ENCODE measurements at regions not wholly inside any gene's neighbourhood (a gene's known extent, or its start where the extent isn't known, plus 50 kb on each side); places are given as distances from the start of the nearest gene placed in this dataset.

DNA sequence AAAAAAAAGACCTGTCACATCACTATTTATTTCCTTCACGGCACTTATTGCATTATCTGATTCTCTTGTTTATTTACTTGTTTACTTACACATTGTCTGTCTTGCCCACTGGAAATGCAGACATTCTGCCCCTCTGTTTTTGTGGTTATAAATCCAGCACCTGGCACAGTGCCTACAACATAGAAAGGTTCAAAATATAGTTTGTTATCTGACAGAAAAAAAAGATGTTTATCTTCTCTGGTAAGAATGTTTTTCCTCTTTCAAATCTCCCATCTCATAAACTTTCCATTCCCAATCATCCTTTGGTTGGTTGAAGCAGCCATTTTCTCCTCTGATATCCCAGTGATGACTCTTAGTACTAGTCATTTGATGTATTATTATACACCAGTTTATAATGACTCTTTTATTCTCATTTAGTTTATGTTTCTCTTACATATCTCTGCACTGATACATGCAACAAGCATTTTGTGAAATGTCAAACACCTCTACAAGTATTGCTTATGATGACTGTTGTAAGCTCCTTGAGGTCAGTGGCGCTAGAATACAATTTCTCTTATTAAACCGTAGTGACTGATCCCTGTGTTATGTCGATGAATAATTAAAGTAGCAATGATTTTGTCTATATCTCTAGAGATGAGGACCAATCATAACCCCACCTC, 398.4 kb upstream of the TBL1XR1 start:
- no peak for DNase-seq (ENCODE audit: low read depth, low spot score)
- no peak overlapping the region for H3K4me3 ChIP-seq (ENCODE audit: low read length)

- H3K4me3 ChIP-seq (ENCODE audit: low read length), result no peak overlapping the region
- DNase-seq (ENCODE audit: low read depth, low spot score), result no peak
These were observed 399.1 kb upstream of the TBL1XR1 start for GRCh38 chr3:177596248-177596815.

DNA sequence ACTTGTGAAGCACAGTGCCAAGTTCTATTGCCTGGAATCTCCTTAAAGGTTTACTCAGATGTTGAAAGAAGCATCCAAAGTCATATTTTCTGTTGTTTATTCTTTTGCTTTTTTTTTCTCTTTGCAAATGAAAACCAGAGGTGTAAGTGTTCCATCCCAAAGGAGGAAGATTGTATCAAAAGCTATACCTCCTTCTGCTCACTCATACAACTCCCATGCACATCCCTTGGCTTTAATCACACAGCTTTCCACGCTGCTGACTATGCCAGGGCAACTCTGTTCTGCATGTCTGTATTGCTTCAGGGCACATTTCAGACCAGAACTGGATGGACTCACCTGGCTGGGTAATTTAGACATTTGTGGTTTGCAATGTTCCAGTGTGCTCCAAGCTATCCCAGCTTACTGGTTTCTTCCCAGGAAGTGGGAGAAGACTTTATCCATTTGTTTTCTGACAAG, 399.6 kb upstream of the TBL1XR1 start:
- no peak for DNase-seq (ENCODE audit: low read depth, low spot score)

GRCh38 chr3:177597311-177598096, 400.2 kb upstream of the TBL1XR1 start:
- no peak overlapping the region for H3K4me3 ChIP-seq (ENCODE audit: low read length)
- DNase-seq (ENCODE audit: low read depth, low spot score), result peak; percentile 45

More for the DNA sequence above, 399.6 kb upstream of the TBL1XR1 start:
- no peak overlapping the region for H3K4me3 ChIP-seq (ENCODE audit: low read length)

DNA sequence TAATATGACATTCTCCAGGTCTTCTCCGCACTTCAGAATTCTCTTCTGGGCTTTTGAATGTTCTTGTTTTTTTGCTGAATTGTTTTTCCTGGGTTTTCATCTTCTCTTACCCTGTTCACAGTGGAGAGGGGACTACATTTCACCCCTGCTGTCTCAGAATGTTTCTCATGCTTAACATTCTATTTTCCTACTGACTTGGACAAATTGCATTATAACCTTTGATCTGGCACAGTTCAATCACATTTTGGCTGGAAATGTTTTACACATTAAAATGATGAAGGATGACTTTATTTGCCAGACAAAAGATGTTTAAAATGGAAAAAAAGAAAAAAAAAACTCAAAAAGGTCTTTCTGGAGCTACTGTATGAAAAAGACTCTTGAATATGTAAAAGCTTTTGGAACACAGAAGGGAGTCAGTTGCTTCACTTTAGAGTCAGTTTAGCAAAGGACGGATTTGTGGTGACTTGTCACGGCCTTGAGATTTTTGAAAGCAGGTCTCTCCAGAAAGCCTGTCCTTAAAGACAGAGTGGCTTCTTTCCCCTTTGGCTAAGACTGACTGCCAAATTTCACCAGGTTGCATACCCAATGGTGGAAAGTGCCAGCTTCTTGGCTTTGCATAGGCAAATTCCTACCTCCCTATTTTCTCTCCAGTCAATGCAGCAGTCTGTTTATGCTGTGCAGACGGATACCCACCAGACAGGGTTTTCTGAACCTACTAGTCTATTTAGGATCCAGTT, 401.0 kb upstream of the TBL1XR1 start:
- no peak overlapping the region for H3K4me3 ChIP-seq (ENCODE audit: low read length)
- no peak for DNase-seq (ENCODE audit: low read depth, low spot score)

DNA sequence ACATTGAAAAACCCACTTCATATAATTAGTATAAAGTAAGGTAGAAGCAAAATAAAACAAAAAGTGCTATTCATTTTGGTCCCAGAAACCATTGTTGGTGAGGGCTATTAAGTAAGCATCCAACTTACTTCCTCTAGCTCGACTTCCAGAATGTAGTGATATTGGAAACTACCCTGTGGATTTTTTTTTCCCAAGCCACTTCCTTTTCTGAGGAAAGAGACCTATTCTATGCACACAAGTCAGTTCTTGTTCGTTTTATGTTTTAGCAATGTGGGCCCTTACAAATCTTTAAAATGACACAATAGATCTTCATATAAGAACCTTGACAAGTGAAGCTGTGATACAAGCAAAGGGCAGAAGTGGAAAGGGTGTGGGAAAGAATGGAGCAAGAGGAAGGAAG, 402.0 kb upstream of the TBL1XR1 start:
- no peak overlapping the region for H3K4me3 ChIP-seq (ENCODE audit: low read length)

GRCh38 chr3:177599837-177600236, 402.6 kb upstream of the TBL1XR1 start:
- no peak overlapping the region for H3K4me3 ChIP-seq (ENCODE audit: low read length)
- DNase-seq (ENCODE audit: low read depth, low spot score), result no peak

More for the DNA sequence above, 402.0 kb upstream of the TBL1XR1 start:
- no peak for DNase-seq (ENCODE audit: low read depth, low spot score)

GRCh38 chr3:177600411-177600810, 403.1 kb upstream of the TBL1XR1 start:
- H3K4me3 ChIP-seq (ENCODE audit: low read length), result no peak overlapping the region
- no peak for DNase-seq (ENCODE audit: low read depth, low spot score)

DNA sequence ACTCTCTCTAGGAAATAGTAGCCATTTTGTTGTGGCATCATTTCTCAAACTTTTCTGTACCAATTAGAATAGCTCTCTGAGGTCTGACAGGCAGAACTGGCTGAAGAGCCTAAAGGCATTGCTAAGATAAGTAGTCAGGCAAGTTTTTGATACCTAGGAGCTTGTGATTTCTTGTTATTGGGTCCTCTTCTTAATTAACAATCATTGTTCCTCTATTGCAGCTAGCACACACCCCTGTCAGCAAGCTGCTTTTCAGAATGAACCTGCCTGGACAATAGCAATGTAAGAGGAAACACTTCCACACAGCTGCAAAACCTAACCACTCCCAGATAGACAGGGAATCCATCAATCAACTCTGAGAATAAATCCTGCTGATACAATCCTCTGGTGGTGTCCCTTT, 403.9 kb upstream of the TBL1XR1 start:
- H3K4me3 ChIP-seq (ENCODE audit: low read length), result no peak overlapping the region
- DNase-seq (ENCODE audit: low read depth, low spot score), result no peak

DNA sequence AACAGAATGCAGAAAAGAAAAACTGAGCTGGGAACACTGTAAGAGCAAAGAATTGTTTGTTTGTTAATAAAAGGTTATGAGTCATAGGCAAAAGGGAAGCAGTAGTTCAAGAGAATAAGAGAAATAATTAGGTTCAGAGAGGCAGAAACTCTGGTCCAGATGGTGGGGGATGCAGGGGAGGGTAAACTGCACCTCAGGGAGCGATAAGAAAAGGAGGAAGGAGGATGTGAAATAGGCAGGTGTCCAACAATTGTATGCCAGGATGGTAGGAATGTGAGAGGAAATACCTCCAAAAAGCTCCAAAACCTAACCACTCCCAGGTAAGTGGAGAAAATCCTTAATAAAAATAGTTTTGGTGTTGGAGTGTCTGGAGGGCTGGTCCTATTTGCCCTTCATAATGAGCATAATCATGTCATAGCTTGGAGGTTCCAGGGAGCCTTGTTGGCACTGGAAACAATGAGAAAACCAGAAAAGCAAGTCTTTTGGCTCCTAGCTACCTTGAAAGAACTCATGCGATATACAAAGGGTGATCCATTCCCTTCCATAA, 405.4 kb upstream of the TBL1XR1 start:
- no peak for DNase-seq (ENCODE audit: low read depth, low spot score)
- no peak overlapping the region for H3K4me3 ChIP-seq (ENCODE audit: low read length)

- H3K4me3 ChIP-seq (ENCODE audit: low read length), result no peak overlapping the region
- no peak for DNase-seq (ENCODE audit: low read depth, low spot score)
These were observed 405.9 kb upstream of the TBL1XR1 start for GRCh38 chr3:177603148-177603603.

DNA sequence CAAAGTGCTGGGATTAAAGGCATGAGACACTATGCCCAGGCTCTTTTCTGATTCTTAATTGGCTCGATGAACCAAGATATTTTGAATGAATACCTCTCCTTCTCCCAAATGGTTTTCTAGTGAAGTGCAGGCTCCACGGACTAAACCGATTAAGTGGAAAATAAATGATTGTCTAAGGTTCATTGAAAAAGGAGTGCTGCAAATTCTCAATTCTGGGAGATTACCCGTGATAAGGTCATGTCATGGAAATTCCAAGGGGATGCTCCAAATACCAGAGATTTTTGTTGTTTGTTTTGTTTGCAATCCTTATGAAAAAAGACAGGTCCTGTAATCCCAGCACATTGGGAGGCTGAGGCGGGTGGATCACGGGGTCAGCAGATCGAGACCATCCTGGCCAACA, 406.9 kb upstream of the TBL1XR1 start:
- DNase-seq (ENCODE audit: low read depth, low spot score), result no peak
- no peak overlapping the region for H3K4me3 ChIP-seq (ENCODE audit: low read length)

GRCh38 chr3:177606891-177607290, 409.6 kb upstream of the TBL1XR1 start:
- H3K4me3 ChIP-seq (ENCODE audit: low read length), result no peak overlapping the region
- no peak for DNase-seq (ENCODE audit: low read depth, low spot score)

DNA sequence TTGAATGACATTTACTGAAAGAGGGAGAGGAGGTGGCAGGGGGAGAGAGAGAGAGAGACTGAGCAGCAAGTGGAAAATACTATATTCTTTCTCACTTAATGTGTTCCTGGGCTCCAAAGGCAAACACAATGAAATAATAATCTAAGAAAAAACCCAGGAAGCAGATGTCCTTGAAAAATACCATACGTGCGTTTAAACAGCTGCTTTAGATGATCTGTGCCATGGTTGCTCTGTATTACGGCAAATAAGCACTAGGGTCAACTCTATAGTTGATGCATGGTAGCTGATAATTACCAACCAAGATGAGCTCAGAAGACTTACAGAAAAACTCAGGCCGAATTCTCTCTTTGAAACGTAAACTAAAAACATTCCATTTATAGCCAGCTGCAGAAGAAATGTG, 410.3 kb upstream of the TBL1XR1 start:
- H3K4me3 ChIP-seq (ENCODE audit: low read length), result no peak overlapping the region
- no peak for DNase-seq (ENCODE audit: low read depth, low spot score)

DNA sequence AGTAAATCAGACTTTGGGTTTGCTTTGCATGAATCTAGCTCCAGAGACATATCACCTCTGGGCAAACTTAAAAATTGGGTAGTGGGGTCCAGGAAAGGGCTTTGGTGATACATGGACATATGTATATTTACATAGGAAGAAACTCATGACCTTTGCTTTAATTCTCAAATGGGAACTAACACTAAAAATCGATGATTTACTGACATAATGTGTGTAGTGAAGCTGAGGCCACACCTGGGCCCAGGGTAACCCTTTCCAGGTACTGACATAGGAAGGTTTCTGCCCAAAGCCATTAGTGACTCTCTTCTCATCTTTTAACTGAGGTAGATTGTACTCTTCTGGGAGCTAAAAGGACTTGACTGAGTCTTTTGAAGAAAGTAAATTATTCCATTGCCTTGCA, 411.2 kb upstream of the TBL1XR1 start:
- no peak overlapping the region for H3K4me3 ChIP-seq (ENCODE audit: low read length)
- DNase-seq (ENCODE audit: low read depth, low spot score), result no peak

GRCh38 chr3:177609613-177610012, 412.3 kb upstream of the TBL1XR1 start:
- no peak overlapping the region for H3K4me3 ChIP-seq (ENCODE audit: low read length)
- DNase-seq (ENCODE audit: low read depth, low spot score), result no peak

GRCh38 chr3:177610262-177610661, 413.0 kb upstream of the TBL1XR1 start:
- no peak for DNase-seq (ENCODE audit: low read depth, low spot score)
- no peak overlapping the region for H3K4me3 ChIP-seq (ENCODE audit: low read length)

GRCh38 chr3:177610686-177611633, 413.7 kb upstream of the TBL1XR1 start:
- no peak overlapping the region for H3K4me3 ChIP-seq (ENCODE audit: low read length)
- DNase-seq (ENCODE audit: low read depth, low spot score), result peak; percentile 23

Data from Jurkat, Clone E6-1 (cell line).